Tibial nerve (tissue), 4 donors: ENCODE measurements at regions not wholly inside any gene's neighbourhood (a gene's known extent, or its start where the extent isn't known, plus 50 kb on each side); places are given as distances from the start of the nearest gene placed in this dataset.

Source experiments
- CTCF ChIP-seq, 5 experiments: fragments of 200-600 bp in 3 of 5; fragments of 450-650 bp in 2 of 5; sonication (generic) in 3 of 5; IDR thresholded peaks; one replicate each; pipeline ENCODE4 v1.5.1; 2016 to 2019; ENCODE audit warnings: antibody characterized with exemption in 5 of 5, mild to moderate bottlenecking in 3 of 5, moderate library complexity in 2 of 5
- EP300 ChIP-seq, 2 donors: sonication (generic); formaldehyde crosslinking; IDR thresholded peaks; one replicate each; pipeline ENCODE4 v1.6.1; 2017; ENCODE audit warnings: antibody characterized with exemption in 2 of 2, mild to moderate bottlenecking in 1 of 2
- POLR2A ChIP-seq, 2 donors: fragments of 450-650 bp; IDR thresholded peaks; one replicate each; pipeline ENCODE4 v1.6.1; 2017; ENCODE audit warnings: antibody characterized with exemption in 2 of 2, mild to moderate bottlenecking in 2 of 2, moderate library complexity in 2 of 2

GRCh38 chr3:164397462-164397861 is 680.8 kb downstream of the SI start:
- TF ChIP-seq POLR2A (IDR thresholded peaks at IDR 0.05) = no peak
- no peak for TF ChIP-seq CTCF (IDR thresholded peaks at IDR 0.05)
- no peak for TF ChIP-seq EP300 (IDR thresholded peaks at IDR 0.05)
